CD4-positive, alpha-beta T cell treated with Interleukin-1 beta for 1 hour (primary cell): ENCODE measurements at regions not wholly inside any gene's neighbourhood (a gene's known extent, or its start where the extent isn't known, plus 50 kb on each side); places are given as distances from the start of the nearest gene placed in this dataset.

Source experiments
- DNase-seq, 2 donors: peaks; one replicate each; pipeline ENCODE4 v3.0.0-alpha.2; 2020 to 2022

GRCh38 chr2:103734911-103735310 is 973.1 kb downstream of the TMEM182 start:
- DNase-seq, result no peak

GRCh38 chr2:103738108-103738507 is 976.3 kb downstream of the TMEM182 start:
- no peak for DNase-seq

GRCh38 chr2:103738606-103739005 is 976.8 kb downstream of the TMEM182 start:
- DNase-seq, result no peak

- DNase-seq, result no peak
These were observed 977.4 kb downstream of the TMEM182 start for GRCh38 chr2:103739186-103739585.

GRCh38 chr2:103739921-103740320 is 978.1 kb downstream of the TMEM182 start:
- no peak for DNase-seq

- DNase-seq, result no peak
These were observed 978.8 kb downstream of the TMEM182 start for GRCh38 chr2:103740631-103741030.

- DNase-seq, result no peak
These were observed 981.4 kb downstream of the TMEM182 start for GRCh38 chr2:103743195-103743594.

GRCh38 chr2:103754530-103754929 is 992.7 kb downstream of the TMEM182 start:
- no peak for DNase-seq

GRCh38 chr2:103773884-103774283 is 1012.1 kb downstream of the TMEM182 start:
- no peak for DNase-seq

- DNase-seq, result no peak
These were observed 1018.4 kb downstream of the TMEM182 start for GRCh38 chr2:103780088-103780702.

- DNase-seq, result no peak
These were observed 1019.5 kb downstream of the TMEM182 start for GRCh38 chr2:103781313-103781712.

- DNase-seq, result no peak
These were observed 1022.4 kb downstream of the TMEM182 start for GRCh38 chr2:103784261-103784660.

- DNase-seq, result no peak
These were observed 1023.6 kb downstream of the TMEM182 start for GRCh38 chr2:103785432-103785831.

GRCh38 chr2:103785956-103786355 is 1024.1 kb downstream of the TMEM182 start:
- DNase-seq, result no peak

GRCh38 chr2:103788389-103788788 is 1026.6 kb downstream of the TMEM182 start:
- no peak for DNase-seq

- DNase-seq, result no peak
These were observed 1027.1 kb downstream of the TMEM182 start for GRCh38 chr2:103788951-103789350.

GRCh38 chr2:103789381-103790095 is 1027.7 kb downstream of the TMEM182 start:
- no peak for DNase-seq

- no peak for DNase-seq
These were observed 1030.2 kb downstream of the TMEM182 start for GRCh38 chr2:103792042-103792441.

- DNase-seq, result no peak
These were observed 1036.5 kb downstream of the TMEM182 start for GRCh38 chr2:103798291-103798690.

GRCh38 chr2:103804013-103804412 is 1042.2 kb downstream of the TMEM182 start:
- DNase-seq, result no peak

- no peak for DNase-seq
These were observed 1043.9 kb downstream of the TMEM182 start for GRCh38 chr2:103805746-103806145.

GRCh38 chr2:103808814-103809213 is 1045.1 kb upstream of the POU3F3 start:
- DNase-seq, result no peak

- no peak for DNase-seq
These were observed 1044.5 kb upstream of the POU3F3 start for GRCh38 chr2:103809415-103809814.

- no peak for DNase-seq
These were observed 1043.9 kb upstream of the POU3F3 start for GRCh38 chr2:103809941-103810441.

GRCh38 chr2:103810875-103811274 is 1043.0 kb upstream of the POU3F3 start:
- no peak for DNase-seq
